GM18508 (cell line): ENCODE measurements at regions not wholly inside any gene's neighbourhood (a gene's known extent, or its start where the extent isn't known, plus 50 kb on each side); places are given as distances from the start of the nearest gene placed in this dataset.
"Not testable (repeated sequence)": the region's sequence is repeated elsewhere in the genome, so short reads cannot be mapped to it uniquely, and the experiment has no call there.

Source experiments
- ATAC-seq: cut with Tn5 transposase; IDR thresholded peaks from one replicate; pipeline ENCODE4 v1.9.1; 2021; ENCODE audit warnings: moderate number of reproducible peaks; ENCODE audit not compliant: insufficient read depth, unreplicated experiment

DNA sequence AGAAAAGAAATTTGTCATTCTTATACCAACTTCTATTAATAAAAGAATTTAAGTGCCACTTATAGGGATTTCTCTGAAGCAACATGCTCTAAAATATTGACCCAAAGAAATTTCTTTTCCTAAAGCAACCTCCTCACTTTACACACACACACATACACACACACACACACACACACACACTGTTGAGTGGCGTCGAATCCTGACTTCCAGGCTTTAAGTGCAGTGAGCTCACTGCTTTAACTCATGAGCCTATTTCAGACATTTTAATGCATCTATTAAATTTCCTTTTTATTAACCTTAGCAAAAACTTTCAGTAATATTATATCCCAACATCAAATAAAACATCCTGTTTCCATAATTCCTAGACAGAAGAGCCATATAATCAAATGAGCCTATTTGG, 229.1 kb upstream of the ACVR2A start:
- ATAC-seq, result no peak

DNA sequence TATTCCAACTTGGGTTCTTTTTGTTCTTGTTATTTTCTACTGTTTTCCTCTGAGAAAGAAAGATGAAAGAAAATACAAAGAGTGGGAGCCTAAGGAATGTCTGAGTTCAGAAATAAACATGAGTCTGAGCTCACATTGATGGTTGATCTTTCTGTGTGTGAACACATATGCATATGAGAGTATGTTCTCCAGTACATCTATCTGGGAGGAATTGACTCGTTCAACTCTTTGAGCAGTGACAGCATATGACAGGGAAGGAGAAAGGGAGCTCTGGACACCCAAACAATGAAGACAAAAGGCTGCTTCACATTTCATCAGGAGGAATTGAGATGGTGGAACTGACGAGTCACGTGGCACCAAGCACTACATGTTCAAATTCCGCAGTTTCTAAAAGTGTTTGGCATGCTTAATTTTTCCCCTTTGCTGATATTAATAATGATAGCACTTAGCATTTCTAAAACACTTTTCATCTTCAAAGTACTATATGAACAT, 229.8 kb upstream of the ACVR2A start:
- ATAC-seq, result no peak

DNA sequence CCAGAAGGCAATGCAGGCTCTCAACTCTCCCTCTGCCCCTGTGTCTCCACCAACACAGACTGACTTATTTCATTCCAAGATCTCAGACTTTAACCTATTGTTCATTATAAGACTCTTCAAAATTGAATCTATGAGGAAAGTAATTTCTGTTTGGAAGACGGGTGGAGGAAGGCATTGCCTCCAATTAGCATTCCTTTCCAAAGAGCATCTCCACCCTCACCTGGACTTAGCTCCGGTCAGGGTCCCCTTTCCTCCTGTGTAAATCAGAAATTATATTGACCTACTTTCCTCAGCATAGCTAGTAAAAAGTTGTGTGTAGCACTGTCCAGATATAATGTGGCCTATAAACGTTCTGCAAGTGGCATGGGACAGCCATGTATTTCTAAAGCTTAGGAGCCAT, 230.4 kb upstream of the ACVR2A start:
- ATAC-seq, result no peak

DNA sequence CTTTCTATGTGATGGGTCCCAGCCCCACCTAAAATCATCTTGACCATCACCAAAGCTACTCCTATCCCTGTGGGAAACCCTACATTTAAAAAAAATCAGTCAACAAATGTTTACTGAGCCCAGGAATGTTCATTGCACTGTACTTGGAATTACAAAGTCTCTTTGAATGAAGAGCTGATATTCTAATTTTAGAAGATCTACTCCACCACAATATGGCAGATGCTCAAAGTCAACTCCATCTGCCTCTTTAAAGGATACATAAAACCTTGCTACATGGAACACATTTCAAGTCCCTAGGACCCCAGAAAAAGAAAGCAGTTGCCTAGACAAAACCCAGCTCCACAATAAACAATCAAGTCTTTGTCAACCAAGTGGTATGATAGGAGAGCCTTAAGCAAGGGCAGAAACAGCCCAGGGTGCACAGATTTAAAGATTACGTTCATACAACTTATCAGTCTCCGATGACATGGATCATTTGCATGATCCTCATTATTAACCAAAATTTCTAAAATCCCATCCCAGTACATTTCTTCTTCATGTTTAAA, 234.3 kb upstream of the ACVR2A start:
- no peak for ATAC-seq

DNA sequence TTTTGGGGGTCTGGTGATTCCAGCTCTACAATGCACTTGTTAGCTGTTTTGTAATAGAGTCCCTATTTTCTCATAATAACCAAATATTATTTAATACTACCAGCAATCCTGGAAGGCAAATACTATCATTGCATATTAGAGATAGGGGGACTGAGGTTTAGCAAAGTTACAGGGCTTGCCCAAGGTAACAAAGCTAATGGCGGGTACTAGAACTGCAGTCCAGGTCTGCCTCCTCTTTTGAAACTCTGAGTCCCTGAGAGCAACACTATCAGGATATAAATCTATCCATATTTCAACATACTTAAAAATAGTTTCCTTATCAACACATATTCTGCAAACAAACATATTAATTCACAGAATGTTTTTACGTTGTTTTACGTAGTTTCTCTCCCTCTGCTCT, 235.5 kb upstream of the ACVR2A start:
- ATAC-seq, result no peak

DNA sequence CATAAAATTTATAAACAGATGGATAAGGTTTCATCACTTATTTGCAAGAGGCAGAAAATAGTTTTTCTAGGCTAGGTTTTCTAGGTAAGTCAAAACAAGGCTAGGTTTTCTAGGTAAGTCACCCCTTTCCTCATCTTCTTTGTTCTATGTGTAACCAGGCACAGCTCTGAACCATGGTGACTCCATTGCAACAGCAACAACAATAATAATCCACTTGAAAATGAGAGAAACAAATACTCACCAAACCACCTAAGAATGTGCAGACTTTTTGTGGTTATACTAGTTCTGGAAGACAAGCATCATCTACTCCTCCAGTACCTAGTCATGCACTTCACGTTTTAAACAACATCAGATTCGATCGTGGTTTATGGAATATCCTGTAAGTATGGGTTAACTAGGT, 237.4 kb upstream of the ACVR2A start:
- no peak for ATAC-seq

DNA sequence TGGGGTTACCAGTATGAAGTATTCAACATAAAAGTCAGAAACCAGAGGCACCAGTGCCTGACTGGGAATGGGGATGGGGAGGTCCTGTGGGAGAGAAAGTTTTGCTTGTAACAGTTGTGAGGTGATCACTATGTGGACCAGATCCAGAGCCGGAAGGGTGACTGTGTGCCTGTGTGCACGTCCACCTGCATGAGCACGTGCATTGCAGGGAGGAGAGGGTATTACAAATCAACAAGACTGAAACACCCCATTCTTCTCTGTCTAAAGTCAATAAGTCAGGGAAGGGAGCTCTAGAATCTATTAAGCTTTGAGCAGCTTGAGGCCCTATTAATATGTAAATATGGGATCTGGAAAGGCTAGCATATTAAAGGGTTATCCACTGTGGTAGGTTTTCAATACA, 241.0 kb upstream of the ACVR2A start:
- no peak for ATAC-seq

DNA sequence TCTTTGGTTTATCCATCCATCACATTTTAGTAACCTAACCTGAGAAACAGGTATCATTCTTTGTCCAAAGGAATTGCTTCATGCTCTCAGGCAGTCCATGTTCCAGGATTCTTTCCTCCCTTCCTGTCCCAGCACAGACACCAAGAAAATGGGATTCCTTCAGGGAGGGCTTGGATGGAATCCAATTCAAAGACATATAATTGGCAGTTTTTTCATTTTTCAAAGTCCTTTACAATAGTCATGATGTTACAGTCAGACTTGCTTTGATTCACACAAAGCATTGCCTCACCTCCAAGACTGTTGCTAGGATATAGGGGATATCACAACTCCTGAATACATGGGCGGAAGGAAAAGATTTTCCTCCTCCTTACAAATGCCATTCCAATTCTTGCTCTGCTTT, 241.4 kb upstream of the ACVR2A start:
- ATAC-seq, result no peak

DNA sequence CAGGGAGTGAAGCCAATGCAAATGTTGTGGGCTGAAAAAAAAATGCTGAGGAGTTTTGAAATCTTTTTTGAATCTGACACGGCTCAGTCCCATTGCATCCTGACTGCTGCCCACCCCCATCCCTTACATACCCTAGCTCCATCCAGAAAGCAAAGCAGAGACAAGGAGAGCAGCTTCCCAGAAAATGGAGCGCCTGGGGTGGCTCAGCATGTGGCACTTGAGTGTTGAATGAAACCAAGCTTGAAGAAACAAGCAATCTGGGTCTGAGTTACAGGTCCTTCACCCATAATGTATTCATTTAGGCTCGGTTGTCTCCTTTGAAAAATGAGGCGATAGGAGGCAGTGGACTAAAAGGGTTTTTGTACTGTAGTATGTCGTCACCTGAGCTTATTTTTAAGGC, 244.2 kb upstream of the ACVR2A start:
- ATAC-seq, result no peak

DNA sequence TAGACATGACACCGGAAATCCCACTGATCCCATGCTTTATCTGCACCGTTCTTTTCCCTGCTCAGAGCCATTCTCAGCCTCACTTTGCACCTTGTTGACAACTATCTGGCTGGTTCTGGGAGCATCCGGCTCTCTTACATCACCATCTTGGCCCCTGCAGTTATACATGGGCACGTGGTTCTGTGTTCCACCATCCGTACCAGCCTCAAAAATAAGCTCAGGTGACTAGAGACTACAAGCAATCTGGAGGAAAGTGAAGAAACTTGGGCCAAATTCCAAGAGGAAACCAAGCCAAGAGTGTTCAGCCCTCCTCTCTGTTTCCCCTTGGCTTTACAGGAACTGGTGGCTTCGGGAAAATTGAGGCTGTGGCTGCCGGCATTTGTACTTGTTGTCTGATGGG, 244.6 kb upstream of the ACVR2A start:
- ATAC-seq, result no peak

DNA sequence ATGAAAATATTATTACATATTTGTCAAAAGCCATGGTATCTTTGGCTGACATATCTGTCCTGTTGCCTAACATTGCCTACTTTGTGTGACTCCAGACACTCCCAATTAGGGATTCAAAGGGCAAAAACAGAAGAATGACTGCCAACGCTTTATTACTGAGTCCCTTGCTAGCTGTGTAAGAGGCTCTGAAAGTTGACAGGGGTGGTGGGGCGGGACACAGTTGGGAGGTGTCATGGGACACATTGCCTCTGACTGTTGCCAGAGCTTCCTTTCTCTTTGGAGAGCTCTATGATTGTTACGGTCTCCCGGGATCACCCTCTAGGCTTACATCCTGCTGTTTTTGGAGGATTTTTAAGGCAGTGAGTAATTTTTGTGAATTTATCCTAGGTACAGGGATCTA, 249.6 kb upstream of the ACVR2A start:
- no peak for ATAC-seq

DNA sequence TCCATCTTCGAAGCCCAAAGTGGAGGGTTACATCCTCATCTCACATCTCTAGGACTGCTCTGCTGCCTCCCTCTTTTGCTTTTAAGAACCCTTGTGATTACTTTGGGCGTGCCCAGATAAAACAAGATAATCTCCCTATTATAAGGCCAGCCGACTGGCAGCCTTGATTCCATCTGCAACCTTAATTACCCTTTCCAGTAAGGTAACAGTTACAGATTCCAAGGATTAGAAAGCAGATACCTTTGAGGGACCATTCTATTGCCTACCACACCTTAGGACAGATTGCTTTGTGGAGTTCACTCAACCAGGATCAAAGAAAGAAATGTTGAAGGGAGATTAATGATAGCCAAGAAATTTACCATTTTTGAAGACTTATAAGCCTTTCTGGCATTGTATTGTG, 250.8 kb upstream of the ACVR2A start:
- no peak for ATAC-seq

DNA sequence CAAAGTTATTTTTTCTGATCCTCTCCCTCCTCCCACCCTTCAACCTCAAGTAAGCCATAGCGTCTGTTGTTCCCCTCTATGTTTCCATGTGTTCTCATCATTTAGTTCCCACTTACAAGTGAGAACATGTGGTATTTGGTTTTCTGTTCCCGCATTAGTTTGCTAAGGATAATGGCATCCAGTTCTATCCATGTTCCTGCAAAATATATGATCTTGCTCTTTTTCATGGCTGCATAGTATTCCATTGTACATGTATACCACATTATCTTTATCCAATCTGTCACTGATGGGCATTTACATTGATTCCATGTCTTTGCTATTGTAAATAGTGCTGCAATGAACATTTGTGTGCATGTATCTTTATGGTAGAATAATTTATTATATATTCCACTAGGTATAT, 252.0 kb upstream of the ACVR2A start:
- ATAC-seq, result not testable (repeated sequence)

DNA sequence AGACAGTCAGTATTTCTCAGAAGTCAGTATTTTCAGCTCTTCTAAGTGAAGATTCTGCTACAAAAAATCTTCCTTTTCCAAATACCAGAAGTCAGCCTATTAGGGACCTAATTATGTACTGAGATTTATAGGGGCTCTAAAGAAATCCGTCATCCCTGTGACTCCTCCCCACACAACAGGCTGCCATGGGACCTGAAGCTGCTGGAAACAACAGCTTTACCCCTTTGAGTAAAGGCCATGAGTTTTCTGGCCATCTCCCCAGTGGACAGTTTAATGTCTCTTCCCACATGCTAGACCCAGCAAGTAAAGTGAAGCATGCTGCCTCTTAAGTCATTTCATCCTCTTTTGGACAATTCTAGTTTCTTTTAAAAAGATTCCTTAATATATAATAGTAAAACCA, 255.7 kb upstream of the ACVR2A start:
- no peak for ATAC-seq

DNA sequence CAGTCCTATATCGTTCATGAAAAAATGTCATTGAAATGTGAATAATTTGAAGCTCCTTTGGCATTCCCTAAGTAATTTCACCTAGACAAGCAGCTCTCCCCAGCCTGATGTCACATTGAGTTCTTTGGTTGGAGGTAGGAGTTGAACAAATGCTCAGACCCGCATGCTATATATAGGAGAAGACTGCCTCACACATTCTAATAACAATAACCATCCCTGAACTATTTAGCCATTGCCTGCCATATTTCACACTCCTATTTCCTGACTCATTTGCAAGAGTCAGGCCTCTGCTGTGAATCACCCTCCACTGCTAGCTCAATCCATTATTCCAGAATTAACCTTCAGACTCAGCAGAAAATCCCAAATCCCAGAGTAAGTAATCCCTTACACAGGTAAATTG, 256.6 kb upstream of the ACVR2A start:
- no peak for ATAC-seq

DNA sequence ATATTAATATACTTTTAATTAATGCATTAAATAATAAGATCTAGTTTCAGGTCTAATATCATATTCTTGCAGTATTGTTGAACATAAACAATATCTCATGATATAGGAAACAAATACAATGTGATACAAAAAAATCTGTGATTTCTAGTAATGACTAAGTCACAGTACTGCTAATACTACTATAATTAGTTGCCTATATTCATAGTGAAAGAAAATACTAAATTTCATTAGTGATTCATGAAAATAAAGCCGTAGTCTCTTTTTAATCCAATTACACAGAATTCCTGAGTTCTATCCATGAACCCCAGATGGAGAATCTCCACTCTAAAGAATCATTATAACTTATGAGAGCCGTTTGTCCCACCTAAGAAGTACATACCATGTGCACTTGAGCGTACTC, 266.3 kb upstream of the ACVR2A start:
- no peak for ATAC-seq

DNA sequence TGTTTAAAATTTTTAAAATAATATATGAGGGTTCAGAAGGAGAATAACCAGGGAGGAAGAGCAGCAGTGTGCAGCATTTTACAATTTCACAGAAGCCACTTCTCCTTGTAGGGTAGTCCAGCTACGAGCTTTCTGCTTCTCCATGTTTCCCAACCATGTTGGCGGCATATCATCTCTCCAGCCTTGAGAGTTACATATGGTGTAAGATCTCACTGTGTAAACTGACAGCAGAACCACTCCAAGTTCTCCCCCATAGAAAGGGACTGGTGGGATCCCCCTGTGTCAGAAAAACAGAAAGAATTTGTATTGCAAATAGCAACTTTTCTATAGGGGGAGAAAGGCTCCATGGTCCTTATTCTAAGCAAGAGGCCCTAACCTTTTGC, 266.8 kb upstream of the ACVR2A start:
- no peak for ATAC-seq

DNA sequence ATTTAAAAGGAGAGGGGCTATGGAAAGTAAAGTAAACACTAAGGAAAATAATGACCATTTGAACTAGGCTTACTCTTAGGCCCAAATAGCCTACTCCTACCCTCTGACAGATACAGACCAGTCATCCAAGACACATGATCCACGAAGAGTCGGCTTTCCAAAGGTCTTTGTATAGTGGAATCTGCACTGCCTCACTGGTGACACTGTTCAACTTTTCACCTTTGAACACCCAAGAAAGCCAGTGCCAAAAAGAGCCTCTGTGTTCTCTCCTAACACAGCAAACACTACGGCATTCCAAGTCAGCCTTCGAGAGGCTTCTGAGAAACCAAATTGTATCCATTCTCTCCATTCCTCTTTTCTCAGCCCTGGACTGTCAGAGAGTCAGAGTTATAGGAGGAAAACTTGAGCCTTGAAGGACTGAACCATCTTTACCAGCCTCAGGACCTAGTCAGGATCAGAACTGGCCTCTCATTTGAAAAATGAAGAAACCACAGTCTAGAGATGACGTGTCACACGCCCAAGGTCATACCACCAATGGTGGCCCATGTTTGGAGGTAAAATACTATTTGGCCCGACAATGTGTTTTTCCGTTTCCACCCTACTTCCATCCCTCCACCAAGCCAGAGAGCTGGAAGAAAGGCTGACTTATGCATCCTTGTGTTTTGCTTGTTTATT, 267.4 kb upstream of the ACVR2A start:
- ATAC-seq, result no peak

DNA sequence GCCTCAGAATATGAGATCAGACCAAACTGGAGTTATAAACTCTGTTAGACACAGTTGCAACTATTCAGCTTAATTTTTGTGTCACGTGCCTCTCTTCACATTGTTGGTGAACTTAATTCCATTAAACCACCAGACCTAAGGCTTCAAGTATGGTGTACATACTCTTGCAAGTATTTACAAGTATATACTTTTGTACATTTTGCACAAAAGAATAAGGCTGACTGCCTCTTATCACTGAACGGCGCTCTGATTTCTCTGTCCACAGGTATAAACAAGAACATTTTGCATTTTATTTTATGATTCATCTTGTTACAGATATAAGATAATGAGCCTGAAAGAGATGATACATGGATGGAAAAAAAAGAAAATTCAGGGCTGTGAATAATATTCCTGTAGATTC, 269.7 kb upstream of the ACVR2A start:
- ATAC-seq, result no peak

DNA sequence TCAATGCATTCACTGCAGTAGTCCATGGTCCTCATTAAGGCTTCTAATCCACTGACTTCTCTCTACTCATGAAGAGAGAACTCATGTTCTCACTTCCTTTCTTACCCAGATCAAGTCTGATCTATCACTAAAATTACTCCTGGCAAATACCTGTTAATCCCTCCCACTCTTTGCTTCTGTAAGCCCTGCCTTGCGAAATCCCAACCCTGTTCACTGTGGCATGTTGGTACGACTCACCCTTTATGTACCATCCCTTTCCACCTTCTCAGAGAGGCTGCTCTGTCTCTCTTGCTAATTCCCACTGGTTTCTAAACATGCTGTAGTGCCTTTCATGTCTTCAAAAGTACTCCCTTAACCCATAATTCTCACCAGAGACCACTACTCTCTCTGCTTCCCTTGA, 272.2 kb upstream of the ACVR2A start:
- ATAC-seq, result no peak

DNA sequence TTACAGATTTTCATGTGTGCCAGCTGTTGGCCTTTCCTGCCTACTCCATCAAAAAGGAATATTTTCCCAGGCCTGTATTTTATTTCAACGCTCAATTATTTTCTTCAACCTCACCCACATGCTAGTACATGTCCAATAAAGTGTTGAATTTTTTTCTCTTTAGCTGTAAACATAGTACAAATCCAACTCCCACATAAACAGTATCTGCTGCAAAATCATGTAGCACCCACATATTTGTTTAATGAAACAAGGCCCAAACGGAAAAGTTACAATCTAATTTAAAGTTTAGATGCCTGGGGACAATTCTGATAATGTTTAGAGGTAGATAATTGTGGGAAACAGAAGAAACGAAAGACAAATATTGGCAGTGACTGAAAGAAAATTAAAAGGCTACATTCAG, 275.4 kb upstream of the ACVR2A start:
- no peak for ATAC-seq

DNA sequence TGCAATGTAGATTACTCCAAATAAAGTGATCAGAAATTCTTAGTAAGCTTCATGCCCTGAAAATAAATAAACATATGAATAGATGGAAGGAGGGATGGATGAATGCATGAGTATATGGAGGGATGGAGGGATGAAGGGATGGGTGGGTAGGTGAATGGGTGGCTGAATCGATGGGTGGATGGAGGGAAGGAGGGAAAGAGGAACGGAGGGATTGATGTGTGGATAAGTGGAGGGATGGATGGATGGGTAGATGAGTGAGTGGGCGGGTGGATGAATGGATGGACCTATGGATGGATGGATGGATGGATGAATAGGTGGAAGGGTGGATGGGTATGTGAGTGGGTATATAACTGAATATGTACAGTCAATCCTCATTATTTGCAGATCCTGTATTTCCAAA, 276.7 kb upstream of the ACVR2A start:
- ATAC-seq, result no peak

DNA sequence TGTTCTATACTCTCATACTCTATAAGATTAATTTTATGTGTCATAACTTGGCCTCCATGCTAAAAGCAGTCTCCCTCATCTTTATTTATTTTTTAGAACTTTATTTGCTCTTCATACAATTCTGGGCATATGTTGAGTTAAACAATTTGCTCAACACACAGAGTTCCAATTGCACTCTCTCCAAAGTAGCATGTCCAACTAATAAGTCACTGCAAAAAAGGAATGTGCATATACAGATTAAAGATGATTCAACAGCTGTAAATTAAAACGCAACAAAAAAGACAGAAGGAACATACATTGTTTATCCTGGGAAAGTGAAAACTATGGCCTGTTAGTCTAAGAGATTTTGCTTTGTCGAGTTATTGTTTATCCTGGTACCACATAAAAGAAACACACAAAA, 277.7 kb upstream of the ACVR2A start:
- ATAC-seq, result no peak
